Stimulated activated CD4-positive, alpha-beta T cell treated with anti-CD3 and anti-CD28 coated beads, Interleukin-2, amount 100 ng/mL, for 48 hours (primary cell): ENCODE measurements at regions not wholly inside any gene's neighbourhood (a gene's known extent, or its start where the extent isn't known, plus 50 kb on each side); places are given as distances from the start of the nearest gene placed in this dataset.

Experiments used
- DNase-seq, 2 donors: peaks; one replicate each; pipeline ENCODE4 v3.0.0-alpha.2; 2020

- DNase-seq: no peak
Measured at GRCh38 chr20:58087562-58087858, 140.9 kb downstream of the ANKRD60 start.

- DNase-seq: peak in 1 of 2 donors; percentile 7
Measured at GRCh38 chr20:58086763-58087561, 141.5 kb downstream of the ANKRD60 start.

GRCh38 chr20:58084966-58085365 is 143.5 kb downstream of the ANKRD60 start:
- no peak for DNase-seq

GRCh38 chr20:58084566-58084965 is 143.9 kb downstream of the ANKRD60 start:
- DNase-seq: no peak

GRCh38 chr20:58081846-58082245 is 146.6 kb downstream of the ANKRD60 start:
- no peak for DNase-seq

GRCh38 chr20:58078741-58079522 is 149.5 kb downstream of the ANKRD60 start:
- no peak for DNase-seq

GRCh38 chr20:58077282-58077681 is 151.2 kb downstream of the ANKRD60 start:
- no peak for DNase-seq

- DNase-seq: no peak
Measured at GRCh38 chr20:58076405-58076804, 152.0 kb downstream of the ANKRD60 start.

- no peak for DNase-seq
Measured at GRCh38 chr20:58075586-58076345, 152.7 kb downstream of the ANKRD60 start.

GRCh38 chr20:58073945-58074856 is 154.3 kb downstream of the ANKRD60 start:
- no peak for DNase-seq

- no peak for DNase-seq
Measured at GRCh38 chr20:58072695-58073671, 155.5 kb downstream of the ANKRD60 start.

- no peak for DNase-seq
Measured at GRCh38 chr20:58071991-58072390, 156.5 kb downstream of the ANKRD60 start.

- DNase-seq: no peak
Measured at GRCh38 chr20:58071298-58071697, 157.2 kb downstream of the ANKRD60 start.

- DNase-seq: no peak
Measured at GRCh38 chr20:58070664-58071196, 157.7 kb downstream of the ANKRD60 start.

GRCh38 chr20:58069796-58070663 is 158.4 kb downstream of the ANKRD60 start:
- DNase-seq: no peak

GRCh38 chr20:58069207-58069606 is 159.2 kb downstream of the ANKRD60 start:
- DNase-seq: no peak

GRCh38 chr20:58065508-58066361 is 162.7 kb downstream of the ANKRD60 start:
- DNase-seq: no peak

GRCh38 chr20:58064411-58065010 is 163.9 kb downstream of the ANKRD60 start:
- DNase-seq: no peak

GRCh38 chr20:58059260-58059544 is 169.3 kb downstream of the ANKRD60 start:
- no peak for DNase-seq
